H9 (cell line): ENCODE measurements at regions not wholly inside any gene's neighbourhood (a gene's known extent, or its start where the extent isn't known, plus 50 kb on each side); places are given as distances from the start of the nearest gene placed in this dataset.

Source experiments
- DNase-seq: peaks from one replicate; pipeline ENCODE4 v3.0.0-alpha.2; 2017
- H2AFZ ChIP-seq: one replicate; pipeline ENCODE4 v1.6.1; 2013; ENCODE audit warnings: mild to moderate bottlenecking, low read length, control low read depth, moderate library complexity
- H2AK5ac ChIP-seq: 2 replicates; pipeline ENCODE4 v1.6.1; 2013; ENCODE audit warnings: low read length, control low read depth, mixed read lengths; ENCODE audit not compliant: insufficient read length
- H2BK120ac ChIP-seq: one replicate; pipeline ENCODE4 v1.6.1; 2013; ENCODE audit warnings: low read depth, mild to moderate bottlenecking, low read length, control low read depth, inconsistent platforms; ENCODE audit not compliant: poor library complexity, severe bottlenecking
- H2BK12ac ChIP-seq: 2 replicates; pipeline ENCODE4 v1.6.1; 2013; ENCODE audit warnings: low read length, control low read depth, mixed read lengths, low read depth; ENCODE audit not compliant: insufficient read length
- H2BK15ac ChIP-seq: 2 replicates; pipeline ENCODE4 v1.6.1; 2013; ENCODE audit warnings: low read depth, low read length, control low read depth
- H2BK20ac ChIP-seq: one replicate; pipeline ENCODE4 v1.6.1; 2013; ENCODE audit warnings: low read depth, mild to moderate bottlenecking, low read length, control low read depth, inconsistent platforms; ENCODE audit not compliant: poor library complexity, severe bottlenecking
- H2BK5ac ChIP-seq: 2 replicates; pipeline ENCODE4 v1.6.1; 2013; ENCODE audit warnings: low read length, control low read depth, mixed read lengths; ENCODE audit not compliant: insufficient read length
- H3K14ac ChIP-seq: 2 replicates; pipeline ENCODE4 v1.6.1; 2013; ENCODE audit warnings: low read length, control low read depth; ENCODE audit not compliant: insufficient read depth
- H3K18ac ChIP-seq: 2 replicates; pipeline ENCODE4 v1.6.1; 2013; ENCODE audit warnings: low read depth, mild to moderate bottlenecking, mixed read lengths, low read length, control low read depth; ENCODE audit not compliant: insufficient read length
- H3K23ac ChIP-seq: 2 replicates; pipeline ENCODE4 v1.6.1; 2013; ENCODE audit warnings: low read length, control low read depth, mixed read lengths, low read depth; ENCODE audit not compliant: insufficient read length
- H3K23me2 ChIP-seq: 2 replicates; pipeline ENCODE4 v1.6.1; 2013; ENCODE audit warnings: low read depth, mild to moderate bottlenecking, mixed read lengths, low read length, control low read depth; ENCODE audit not compliant: insufficient read length, poor library complexity, severe bottlenecking
- H3K27ac ChIP-seq: 2 replicates; pipeline ENCODE4 v1.5.1; 2013; ENCODE audit warnings: low read length, control low read depth, mixed read lengths, low read depth; ENCODE audit not compliant: insufficient read length
- H3K27me3 ChIP-seq: 2 replicates; pipeline ENCODE4 v1.6.1; 2013; ENCODE audit warnings: low read length, control low read depth, inconsistent platforms; ENCODE audit not compliant: insufficient read depth
- H3K4ac ChIP-seq: 2 replicates; pipeline ENCODE4 v1.6.1; 2013; ENCODE audit warnings: low read depth, mild to moderate bottlenecking, control low read depth, inconsistent platforms, low read length, moderate library complexity
- H3K4me1 ChIP-seq: 2 replicates; pipeline ENCODE4 v1.6.1; 2013; ENCODE audit warnings: low read length, control low read depth, inconsistent platforms; ENCODE audit not compliant: insufficient read depth
- H3K4me2 ChIP-seq: 2 replicates; pipeline ENCODE4 v1.6.1; 2013; ENCODE audit warnings: low read length, control low read depth, mixed read lengths; ENCODE audit not compliant: insufficient read length, insufficient read depth
- H3K56ac ChIP-seq: 2 replicates; pipeline ENCODE4 v1.6.1; 2013; ENCODE audit warnings: low read depth, mild to moderate bottlenecking, mixed read lengths, low read length, control low read depth; ENCODE audit not compliant: insufficient read length
- H3K79me1 ChIP-seq: 2 replicates; pipeline ENCODE4 v1.6.1; 2013; ENCODE audit warnings: low read depth, mild to moderate bottlenecking, moderate library complexity, low read length, control low read depth, inconsistent platforms; ENCODE audit not compliant: insufficient read depth, poor library complexity, severe bottlenecking
- H3K79me2 ChIP-seq: 2 replicates; pipeline ENCODE4 v1.6.1; 2013; ENCODE audit warnings: low read length, control low read depth, inconsistent platforms; ENCODE audit not compliant: insufficient read depth
- H3K9ac ChIP-seq: 2 replicates; pipeline ENCODE4 v1.6.1; 2013; ENCODE audit warnings: low read length, control low read depth, mixed read lengths; ENCODE audit not compliant: insufficient read length; ENCODE audit errors: extremely low read depth
- H3K9me3 ChIP-seq: one replicate; pipeline ENCODE4 v1.6.1; 2013; ENCODE audit warnings: low read depth, low read length, inconsistent platforms; ENCODE audit not compliant: control insufficient read depth
- H3T11ph ChIP-seq: one replicate; pipeline ENCODE4 v1.6.1; 2013; ENCODE audit warnings: mild to moderate bottlenecking, low read length, control low read depth, inconsistent platforms
- H4K20me1 ChIP-seq: one replicate; pipeline ENCODE4 v1.6.1; 2013; ENCODE audit not compliant: control insufficient read depth, insufficient read length, insufficient read depth
- H4K5ac ChIP-seq: 2 replicates; pipeline ENCODE4 v1.6.1; 2013; ENCODE audit warnings: low read depth, mild to moderate bottlenecking, mixed read lengths, low read length, control low read depth; ENCODE audit not compliant: insufficient read length
- H4K8ac ChIP-seq: replicated peaks from 2 replicates; pipeline ENCODE4 v1.6.1; 2013; ENCODE audit warnings: low read length, control low read depth, mixed read lengths, low read depth; ENCODE audit not compliant: insufficient read length
- H4K91ac ChIP-seq: 2 replicates; pipeline ENCODE4 v1.6.1; 2013; ENCODE audit warnings: low read depth, mild to moderate bottlenecking, moderate library complexity, mixed read lengths, low read length, control low read depth; ENCODE audit not compliant: insufficient read length
- H3K27ac Mint-ChIP-seq, 3 experiments: 2 replicates in 2 of 3; 3 replicates in 1 of 3; pipeline ENCODE4 v1.8.0; 2020 to 2021; ENCODE audit warnings: mixed read lengths in 3 of 3, mild to moderate bottlenecking in 1 of 3, moderate library complexity in 1 of 3
- H3K27me3 Mint-ChIP-seq: 2 replicates; pipeline ENCODE4 v1.8.0; 2021; ENCODE audit warnings: low read depth, mild to moderate bottlenecking, moderate library complexity, mixed read lengths
- H3K36me3 Mint-ChIP-seq, 3 experiments: 2 replicates in 2 of 3; 3 replicates in 1 of 3; pipeline ENCODE4 v1.8.0; 2020 to 2021; ENCODE audit warnings: low read depth in 3 of 3, mixed read lengths in 3 of 3; ENCODE audit not compliant: insufficient read depth in 1 of 3
- H3K4me1 Mint-ChIP-seq, 2 experiments: 2 replicates each; pipeline ENCODE4 v1.8.0; 2020; ENCODE audit warnings: mixed read lengths in 2 of 2
- H3K4me3 Mint-ChIP-seq, 2 experiments: 2 replicates in 1 of 2; 3 replicates in 1 of 2; pipeline ENCODE4 v1.8.0; 2020 to 2021; ENCODE audit warnings: mild to moderate bottlenecking in 2 of 2, mixed read lengths in 2 of 2, moderate library complexity in 1 of 2
- H3K9me3 Mint-ChIP-seq, 2 experiments: 2 replicates in 1 of 2; 3 replicates in 1 of 2; pipeline ENCODE4 v1.8.0; 2020; ENCODE audit warnings: mild to moderate bottlenecking in 2 of 2, mixed read lengths in 2 of 2, moderate library complexity in 1 of 2
- WGBS: extraction: QIAGEN DNeasy Blood & Tissue Kit; methylation state at CpG from one replicate; pipeline ENCODE4 v1.1.7; 2013; ENCODE audit warnings: missing lambda C conversion rate, low lambda C conversion rate, mixed read lengths; ENCODE audit not compliant: insufficient read length; ENCODE audit errors: extremely low coverage; 5-methylcytosine and 5-hydroxymethylcytosine counted together
- TF ChIP-seq, protein P1 (sequence below): fragments of 200-600 bp; sonication (generic); conservative IDR thresholded peaks from 3 replicates; pipeline ENCODE4 v1.8.0; 2021; ENCODE audit warnings: antibody characterized with exemption, mild to moderate bottlenecking

DNA sequence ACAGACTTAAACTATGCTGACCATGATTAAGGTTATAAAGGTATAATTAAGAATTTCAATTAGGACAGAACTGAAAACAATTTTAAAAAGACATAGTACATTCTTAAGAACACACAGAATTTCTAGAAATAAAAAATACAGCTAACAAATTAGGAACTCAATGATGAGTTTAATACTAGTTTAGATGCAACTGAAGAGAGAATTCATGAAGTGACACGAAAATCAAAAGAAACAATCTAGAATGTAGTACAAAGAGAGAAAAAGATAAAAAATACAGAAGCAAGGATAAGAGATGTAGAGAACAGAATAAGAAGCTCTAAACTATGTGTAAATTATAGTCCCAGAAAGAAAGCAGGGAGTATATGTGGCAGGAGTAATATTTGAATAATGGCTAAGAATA lies 187.8 kb upstream of the KRR1 start:
- no peak overlapping the region for H2AK5ac ChIP-seq
- no peak overlapping the region for H3K4me2 ChIP-seq
- Mint-ChIP-seq H3K36me3 (no peaks in the 10 kb centered on the region), H3K9me3 (no peaks in the 10 kb centered on the region), H3K4me1 (peaks cover 28 to 33% of the 10 kb centered on the region in 2 experiments), H3K27ac (0 out of 7 replicates have a peak overlapping the region, but pooled peaks of 1 of the 3 experiments have one; percentile 2), H3K4me3 (no peak overlapping the region), H3K27me3 (no peaks in the 10 kb centered on the region; the same call in 1 of the 2 replicates)
- H3T11ph ChIP-seq = no peak overlapping the region
- H2BK120ac ChIP-seq = no peak overlapping the region
- no peak overlapping the region for H3K4ac ChIP-seq
- no peaks in the 10 kb centered on the region; the same call in 1 of the 2 replicates for H3K27me3 ChIP-seq
- no peaks in the 10 kb centered on the region for H3K23me2 ChIP-seq
- H3K27ac ChIP-seq = no peak overlapping the region
- peaks cover 8% of the 10 kb centered on the region; the same call in 1 of the 2 replicates for H3K4me1 ChIP-seq
- H3K9me3 ChIP-seq = no peaks in the 10 kb centered on the region
- H3K23ac ChIP-seq = no peak overlapping the region
- H4K5ac ChIP-seq = no peak overlapping the region
- no peak overlapping the region for H3K56ac ChIP-seq
- H2BK5ac ChIP-seq = no peak overlapping the region
- no peak overlapping the region for H3K14ac ChIP-seq
- no peaks in the 10 kb centered on the region for H4K20me1 ChIP-seq
- no peak overlapping the region for H3K9ac ChIP-seq
- no peak overlapping the region for H2BK12ac ChIP-seq
- H2BK20ac ChIP-seq = no peak overlapping the region
- no peak overlapping the region for H4K8ac ChIP-seq
- no peaks in the 10 kb centered on the region for H3K79me1 ChIP-seq
- no peak overlapping the region for H2AFZ ChIP-seq
- no peak for DNase-seq
- no peak overlapping the region for H4K91ac ChIP-seq
- TF ChIP-seq, protein P1, sequence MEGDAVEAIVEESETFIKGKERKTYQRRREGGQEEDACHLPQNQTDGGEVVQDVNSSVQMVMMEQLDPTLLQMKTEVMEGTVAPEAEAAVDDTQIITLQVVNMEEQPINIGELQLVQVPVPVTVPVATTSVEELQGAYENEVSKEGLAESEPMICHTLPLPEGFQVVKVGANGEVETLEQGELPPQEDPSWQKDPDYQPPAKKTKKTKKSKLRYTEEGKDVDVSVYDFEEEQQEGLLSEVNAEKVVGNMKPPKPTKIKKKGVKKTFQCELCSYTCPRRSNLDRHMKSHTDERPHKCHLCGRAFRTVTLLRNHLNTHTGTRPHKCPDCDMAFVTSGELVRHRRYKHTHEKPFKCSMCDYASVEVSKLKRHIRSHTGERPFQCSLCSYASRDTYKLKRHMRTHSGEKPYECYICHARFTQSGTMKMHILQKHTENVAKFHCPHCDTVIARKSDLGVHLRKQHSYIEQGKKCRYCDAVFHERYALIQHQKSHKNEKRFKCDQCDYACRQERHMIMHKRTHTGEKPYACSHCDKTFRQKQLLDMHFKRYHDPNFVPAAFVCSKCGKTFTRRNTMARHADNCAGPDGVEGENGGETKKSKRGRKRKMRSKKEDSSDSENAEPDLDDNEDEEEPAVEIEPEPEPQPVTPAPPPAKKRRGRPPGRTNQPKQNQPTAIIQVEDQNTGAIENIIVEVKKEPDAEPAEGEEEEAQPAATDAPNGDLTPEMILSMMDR = no peak
- H2BK15ac ChIP-seq = no peak overlapping the region
- no peaks in the 10 kb centered on the region for H3K79me2 ChIP-seq
- no CpG with 5 or more reads among the region's 1 CpG for WGBS
- H3K18ac ChIP-seq = no peak overlapping the region
